Suprapubic skin (tissue), 4 donors: ENCODE measurements at regions not wholly inside any gene's neighbourhood (a gene's known extent, or its start where the extent isn't known, plus 50 kb on each side); places are given as distances from the start of the nearest gene placed in this dataset.

Experiments
- POLR2A ChIP-seq, 2 donors: fragments of 450-650 bp; IDR thresholded peaks; one replicate each; pipeline ENCODE4 v1.6.1; 2017; ENCODE audit warnings: antibody characterized with exemption in 2 of 2, mild to moderate bottlenecking in 2 of 2, moderate library complexity in 2 of 2
- POLR2AphosphoS5 ChIP-seq, 3 donors: sonication (generic); formaldehyde crosslinking; IDR thresholded peaks; one replicate each; pipeline ENCODE4 v1.6.1; 2017; ENCODE audit warnings: antibody characterized with exemption in 3 of 3
- TF ChIP-seq, protein P1 (sequence below), 2 donors: fragments of 200-600 bp in 1 of 2; fragments of 450-650 bp in 1 of 2; sonication (generic) in 1 of 2; IDR thresholded peaks; one replicate each; pipeline ENCODE4 v1.5.1; 2016 to 2019; ENCODE audit warnings: antibody characterized with exemption in 2 of 2, mild to moderate bottlenecking in 1 of 2, moderate library complexity in 1 of 2

- TF ChIP-seq, protein P1, sequence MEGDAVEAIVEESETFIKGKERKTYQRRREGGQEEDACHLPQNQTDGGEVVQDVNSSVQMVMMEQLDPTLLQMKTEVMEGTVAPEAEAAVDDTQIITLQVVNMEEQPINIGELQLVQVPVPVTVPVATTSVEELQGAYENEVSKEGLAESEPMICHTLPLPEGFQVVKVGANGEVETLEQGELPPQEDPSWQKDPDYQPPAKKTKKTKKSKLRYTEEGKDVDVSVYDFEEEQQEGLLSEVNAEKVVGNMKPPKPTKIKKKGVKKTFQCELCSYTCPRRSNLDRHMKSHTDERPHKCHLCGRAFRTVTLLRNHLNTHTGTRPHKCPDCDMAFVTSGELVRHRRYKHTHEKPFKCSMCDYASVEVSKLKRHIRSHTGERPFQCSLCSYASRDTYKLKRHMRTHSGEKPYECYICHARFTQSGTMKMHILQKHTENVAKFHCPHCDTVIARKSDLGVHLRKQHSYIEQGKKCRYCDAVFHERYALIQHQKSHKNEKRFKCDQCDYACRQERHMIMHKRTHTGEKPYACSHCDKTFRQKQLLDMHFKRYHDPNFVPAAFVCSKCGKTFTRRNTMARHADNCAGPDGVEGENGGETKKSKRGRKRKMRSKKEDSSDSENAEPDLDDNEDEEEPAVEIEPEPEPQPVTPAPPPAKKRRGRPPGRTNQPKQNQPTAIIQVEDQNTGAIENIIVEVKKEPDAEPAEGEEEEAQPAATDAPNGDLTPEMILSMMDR (IDR thresholded peaks at IDR 0.05), result no peak
- TF ChIP-seq POLR2A (IDR thresholded peaks at IDR 0.05), result no peak
- no peak for TF ChIP-seq POLR2AphosphoS5 (IDR thresholded peaks at IDR 0.05)
Observed at GRCh38 chr11:98060759-98061158, 960.0 kb upstream of the CNTN5 start.
